Right lobe of liver (tissue), 4 donors: ENCODE measurements at regions not wholly inside any gene's neighbourhood (a gene's known extent, or its start where the extent isn't known, plus 50 kb on each side); places are given as distances from the start of the nearest gene placed in this dataset.

Experiments used
- CTCF ChIP-seq, 4 donors: fragments of 200-600 bp in 3 of 4; fragments of 450-650 bp in 1 of 4; IDR thresholded peaks; one replicate each; pipeline versions ENCODE4 v1.5.1 to v1.8.0; 2016 to 2022; ENCODE audit warnings: antibody characterized with exemption in 4 of 4, mild to moderate bottlenecking in 2 of 4
- POLR2A ChIP-seq: fragments of 450-650 bp; IDR thresholded peaks from one replicate; pipeline ENCODE4 v1.6.1; 2017; ENCODE audit warnings: antibody characterized with exemption, mild to moderate bottlenecking
- donor health status: DM: no; HTN: no; CAD: no.
- donor health status: DM: no; HTN: no; CAD: no.
- donor health status: DM: no; HTN: yes; CAD: no.

GRCh38 chr5:69024241-69024651, 69.6 kb upstream of the SLC30A5 start:
- TF ChIP-seq CTCF (IDR thresholded peaks at IDR 0.05) (peak; percentile 53 to 78 (median 63)), POLR2A (no peak)
